Epithelial cell of esophagus (primary cell): ENCODE measurements at regions not wholly inside any gene's neighbourhood (a gene's known extent, or its start where the extent isn't known, plus 50 kb on each side); places are given as distances from the start of the nearest gene placed in this dataset.

ENCODE experiments used
- DNase-seq: peaks from one replicate; pipeline ENCODE4 v3.0.0; 2010; ENCODE audit warnings: low read depth
- H3K4me3 ChIP-seq: 2 replicates; pipeline ENCODE4 v1.5.1; 2011; ENCODE audit warnings: mild to moderate bottlenecking, low read length, control low read depth
- TF ChIP-seq, protein P1 (sequence below): IDR thresholded peaks from 2 replicates; pipeline ENCODE4 v1.5.1; 2011; ENCODE audit warnings: low read depth, mild to moderate bottlenecking, low read length, control low read depth, inconsistent platforms; ENCODE audit not compliant: insufficient read depth; ENCODE audit errors: missing control alignments

GRCh38 chr2:43019025-43019367, 207.4 kb downstream of the ZFP36L2 start:
- DNase-seq = no peak

GRCh38 chr2:43018179-43019024, 208.0 kb downstream of the ZFP36L2 start:
- H3K4me3 ChIP-seq = no peak overlapping the region
- TF ChIP-seq, protein P1, sequence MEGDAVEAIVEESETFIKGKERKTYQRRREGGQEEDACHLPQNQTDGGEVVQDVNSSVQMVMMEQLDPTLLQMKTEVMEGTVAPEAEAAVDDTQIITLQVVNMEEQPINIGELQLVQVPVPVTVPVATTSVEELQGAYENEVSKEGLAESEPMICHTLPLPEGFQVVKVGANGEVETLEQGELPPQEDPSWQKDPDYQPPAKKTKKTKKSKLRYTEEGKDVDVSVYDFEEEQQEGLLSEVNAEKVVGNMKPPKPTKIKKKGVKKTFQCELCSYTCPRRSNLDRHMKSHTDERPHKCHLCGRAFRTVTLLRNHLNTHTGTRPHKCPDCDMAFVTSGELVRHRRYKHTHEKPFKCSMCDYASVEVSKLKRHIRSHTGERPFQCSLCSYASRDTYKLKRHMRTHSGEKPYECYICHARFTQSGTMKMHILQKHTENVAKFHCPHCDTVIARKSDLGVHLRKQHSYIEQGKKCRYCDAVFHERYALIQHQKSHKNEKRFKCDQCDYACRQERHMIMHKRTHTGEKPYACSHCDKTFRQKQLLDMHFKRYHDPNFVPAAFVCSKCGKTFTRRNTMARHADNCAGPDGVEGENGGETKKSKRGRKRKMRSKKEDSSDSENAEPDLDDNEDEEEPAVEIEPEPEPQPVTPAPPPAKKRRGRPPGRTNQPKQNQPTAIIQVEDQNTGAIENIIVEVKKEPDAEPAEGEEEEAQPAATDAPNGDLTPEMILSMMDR = no peak
- peak; percentile 88 for DNase-seq

More at GRCh38 chr2:43019025-43019367, 207.4 kb downstream of the ZFP36L2 start:
- H3K4me3 ChIP-seq = no peak overlapping the region
- TF ChIP-seq, protein P1 = no peak

DNA sequence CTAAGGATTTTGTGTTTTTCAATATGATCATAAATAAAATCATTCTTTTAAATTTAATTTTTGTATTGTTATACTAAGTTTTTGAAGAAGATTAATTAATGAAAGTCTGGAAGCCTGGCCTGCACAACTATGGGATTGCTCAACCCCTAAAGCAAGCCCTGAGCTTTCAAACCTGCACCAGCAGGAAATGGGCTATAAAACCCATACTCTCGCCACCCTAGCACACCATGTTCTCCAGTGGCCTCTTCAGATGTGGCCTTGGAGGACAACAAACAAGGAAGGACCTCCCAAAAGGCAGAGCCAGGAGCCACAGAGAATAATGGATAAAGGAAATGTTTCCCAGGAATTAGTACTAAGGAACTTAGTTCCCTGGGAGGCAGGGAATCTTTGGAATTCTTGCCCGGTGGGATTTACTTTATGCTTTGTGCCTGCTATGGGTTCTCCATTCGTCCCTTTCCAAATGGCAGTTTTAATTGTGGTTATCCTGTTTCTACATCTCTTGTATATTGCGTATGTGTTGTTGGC, 212.5 kb downstream of the ZFP36L2 start:
- no peak for DNase-seq
- H3K4me3 ChIP-seq = no peak overlapping the region
- TF ChIP-seq, protein P1 = no peak

DNA sequence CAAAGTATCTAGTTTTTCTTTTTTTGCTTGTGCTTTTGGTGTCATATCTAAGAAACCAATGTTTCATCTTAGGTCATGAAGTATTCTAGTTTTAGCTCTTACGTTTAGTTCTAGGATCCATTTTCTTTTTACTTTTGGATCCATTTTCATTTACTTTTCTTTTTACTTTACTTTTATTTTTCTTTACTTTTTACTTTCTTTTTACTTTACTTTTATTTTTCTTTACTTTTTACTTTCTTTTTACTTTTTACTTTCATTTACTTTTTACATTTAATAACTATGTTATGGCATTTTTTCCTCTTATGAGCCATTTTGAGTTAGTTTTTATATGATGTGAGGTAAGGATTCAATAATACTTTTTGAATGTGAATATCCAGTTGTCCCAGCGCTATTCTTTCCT, 213.4 kb downstream of the ZFP36L2 start:
- H3K4me3 ChIP-seq = no peak overlapping the region
- no peak for DNase-seq
- TF ChIP-seq, protein P1 = no peak

- no peak overlapping the region for H3K4me3 ChIP-seq
- DNase-seq = no peak
- TF ChIP-seq, protein P1 = no peak
These were observed 215.3 kb downstream of the ZFP36L2 start for GRCh38 chr2:43011158-43011491.

DNA sequence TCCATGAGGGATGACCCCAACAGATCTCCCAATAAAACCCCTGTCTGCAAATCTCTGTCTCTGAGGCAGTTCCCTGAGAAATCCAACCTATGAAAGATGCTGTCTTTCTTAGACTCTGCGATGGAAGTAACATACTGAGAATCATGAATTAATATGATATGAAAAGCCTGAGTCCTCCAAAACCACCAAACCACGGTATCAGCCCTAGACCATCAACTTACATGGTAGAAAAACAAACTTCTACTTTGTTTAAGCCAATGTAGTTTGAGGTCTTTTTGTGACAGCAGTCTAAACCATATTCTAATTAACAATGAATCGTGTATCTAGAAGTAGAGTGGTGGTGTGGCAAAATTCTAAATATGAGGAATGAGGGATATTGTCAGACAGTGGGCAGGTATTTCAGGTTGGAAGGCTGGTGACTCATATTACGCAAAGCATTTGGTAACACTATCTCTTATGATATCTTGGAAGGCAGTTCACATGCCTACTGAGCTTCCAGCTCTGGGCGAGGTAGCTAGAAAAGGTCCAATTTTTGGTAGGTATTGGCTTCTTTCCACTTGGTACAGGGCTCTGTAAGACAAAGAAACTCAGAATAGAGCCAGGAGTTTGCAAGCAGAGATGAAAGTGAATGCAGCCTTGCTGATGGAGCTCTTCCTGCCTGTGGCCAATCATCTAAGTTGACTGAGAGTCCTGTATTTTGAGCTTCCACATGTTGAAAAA, 215.8 kb downstream of the ZFP36L2 start:
- DNase-seq = peak; percentile 91
- no peak overlapping the region for H3K4me3 ChIP-seq
- TF ChIP-seq, protein P1 = no peak
